ENCODE measurements at regions not wholly inside any gene's neighbourhood (a gene's known extent, or its start where the extent isn't known, plus 50 kb on each side); places are given as distances from the start of the nearest gene placed in this dataset.

GRCh38 chr3:118165413-118165812 lies 869.2 kb downstream of the IGSF11 start:
- no peak for ATAC-seq
- 51 to 53% methylated on average over 4 of the region's 4 CpGs for WGBS, 2 donors (ENCODE audit: low coverage in 1 of 2)

GRCh38 chr3:118167571-118167970 lies 867.1 kb downstream of the IGSF11 start:
- no peak for ATAC-seq
- WGBS, 2 donors (ENCODE audit: low coverage in 1 of 2): 33% methylated on average over 2 of the region's 2 CpGs
- no peak for TF ChIP-seq EP300 (IDR thresholded peaks at IDR 0.05)
- no peak for TF ChIP-seq POLR2AphosphoS5 (IDR thresholded peaks at IDR 0.05)
- no peak for TF ChIP-seq CTCF (IDR thresholded peaks at IDR 0.05)

More at GRCh38 chr3:118165413-118165812, 869.2 kb downstream of the IGSF11 start:
- no peak for TF ChIP-seq POLR2A (IDR thresholded peaks at IDR 0.05)
- no peak for TF ChIP-seq POLR2AphosphoS5 (IDR thresholded peaks at IDR 0.05)
- no peak for TF ChIP-seq EP300 (IDR thresholded peaks at IDR 0.05)
- no peak for TF ChIP-seq CTCF (IDR thresholded peaks at IDR 0.05)
- Histone ChIP-seq H3K9me3 (peaks cover 0 to 6% (median 0%) of the 10 kb centered on the region in 3 donors), H3K4me1 (no peaks in the 10 kb centered on the region), H3K4me3 (no peak overlapping the region), H3K36me3 (no peaks in the 10 kb centered on the region), H3K27ac (no peak overlapping the region), H3K27me3 (no peaks in the 10 kb centered on the region)

GRCh38 chr3:118168175-118168574 lies 866.5 kb downstream of the IGSF11 start:
- H3K27me3 ChIP-seq: peaks cover 4% of the 10 kb centered on the region
- TF ChIP-seq POLR2A (IDR thresholded peaks at IDR 0.05) (no peak), CTCF (IDR thresholded peaks at IDR 0.05) (no peak), POLR2AphosphoS5 (IDR thresholded peaks at IDR 0.05) (no peak), EP300 (IDR thresholded peaks at IDR 0.05) (no peak)
- 59 to 78% methylated on average over 3 to 4 of the region's 4 CpGs for WGBS, 2 donors (ENCODE audit: low coverage in 1 of 2)

More at GRCh38 chr3:118167571-118167970, 867.1 kb downstream of the IGSF11 start:
- Histone ChIP-seq H3K4me1 (no peaks in the 10 kb centered on the region), H3K36me3 (no peaks in the 10 kb centered on the region), H3K27me3 (peaks cover 4% of the 10 kb centered on the region), H3K27ac (no peak overlapping the region), H3K4me3 (no peak overlapping the region), H3K9me3 (peaks cover 0 to 6% (median 0%) of the 10 kb centered on the region in 3 donors)

GRCh38 chr3:118171236-118171852 lies 863.3 kb downstream of the IGSF11 start:
- no peak for ATAC-seq
- H3K4me1 ChIP-seq: no peaks in the 10 kb centered on the region
- H3K27ac ChIP-seq: no peak overlapping the region
- peaks cover 4% of the 10 kb centered on the region for H3K27me3 ChIP-seq
- 73% methylated on average over 2 of the region's 35 CpGs; no CpG with 5 or more reads in 1 of the 2 donors for WGBS, 2 donors (ENCODE audit: low coverage in 1 of 2)
- no peak overlapping the region for H3K4me3 ChIP-seq
- H3K36me3 ChIP-seq: no peaks in the 10 kb centered on the region
- TF ChIP-seq POLR2AphosphoS5 (IDR thresholded peaks at IDR 0.05): no peak
- TF ChIP-seq EP300 (IDR thresholded peaks at IDR 0.05): no peak
- TF ChIP-seq POLR2A (IDR thresholded peaks at IDR 0.05): no peak
- no peak for TF ChIP-seq CTCF (IDR thresholded peaks at IDR 0.05)
- H3K9me3 ChIP-seq: no peaks in the 10 kb centered on the region

More at GRCh38 chr3:118168175-118168574, 866.5 kb downstream of the IGSF11 start:
- Histone ChIP-seq H3K9me3 (no peaks in the 10 kb centered on the region), H3K4me3 (no peak overlapping the region), H3K36me3 (no peaks in the 10 kb centered on the region), H3K27ac (no peak overlapping the region), H3K4me1 (no peaks in the 10 kb centered on the region)
- ATAC-seq: no peak

GRCh38 chr3:118180853-118181252 lies 853.8 kb downstream of the IGSF11 start:
- H3K4me3 ChIP-seq: no peak overlapping the region
- H3K27ac ChIP-seq: no peak overlapping the region
- H3K36me3 ChIP-seq: no peaks in the 10 kb centered on the region
- H3K9me3 ChIP-seq: no peaks in the 10 kb centered on the region
- no peaks in the 10 kb centered on the region for H3K4me1 ChIP-seq
- no peak for ATAC-seq
- TF ChIP-seq CTCF (IDR thresholded peaks at IDR 0.05) (no peak), POLR2A (IDR thresholded peaks at IDR 0.05) (no peak), EP300 (IDR thresholded peaks at IDR 0.05) (no peak), POLR2AphosphoS5 (IDR thresholded peaks at IDR 0.05) (no peak)
- H3K27me3 ChIP-seq: no peaks in the 10 kb centered on the region
